Lower lobe of right lung (tissue), 2 donors: ENCODE measurements at regions not wholly inside any gene's neighbourhood (a gene's known extent, or its start where the extent isn't known, plus 50 kb on each side); places are given as distances from the start of the nearest gene placed in this dataset.

Experiments
- ATAC-seq, 2 donors: fragments of 200-7000 bp; cut with Tn5 transposase; one replicate each; pipeline ENCODE4 v1.9.1; 2020 to 2022; ENCODE audit warnings: mild to moderate bottlenecking in 2 of 2, moderate library complexity in 2 of 2
- DNase-seq: peaks from one replicate; pipeline ENCODE4 v3.0.0-alpha.2; 2020
- H3K27ac ChIP-seq: fragments of 200-600 bp; one replicate; pipeline ENCODE4 v1.8.0; 2022
- H3K27me3 ChIP-seq: fragments of 200-600 bp; one replicate; pipeline ENCODE4 v1.8.0; 2022; ENCODE audit warnings: low read depth
- H3K36me3 ChIP-seq: fragments of 200-600 bp; one replicate; pipeline ENCODE4 v1.8.0; 2022; ENCODE audit warnings: mild to moderate bottlenecking
- H3K4me1 ChIP-seq: fragments of 200-600 bp; one replicate; pipeline ENCODE4 v1.8.0; 2022
- H3K4me3 ChIP-seq: fragments of 200-600 bp; one replicate; pipeline ENCODE4 v1.8.0; 2022; ENCODE audit warnings: mild to moderate bottlenecking
- H3K9me3 ChIP-seq: fragments of 200-600 bp; one replicate; pipeline ENCODE4 v1.8.0; 2022
- CTCF ChIP-seq: fragments of 200-600 bp; IDR thresholded peaks from one replicate; pipeline ENCODE4 v1.8.0; 2022; ENCODE audit warnings: antibody characterized with exemption, mild to moderate bottlenecking
- intact Hi-C: fragments of 100-400 bp; cut with DNase I; formaldehyde crosslinking; loops from one replicate; pipeline ENCODE4 v1.11.0; 2022
- donor health status: DM: no; HTN: yes; CAD: no; lungs with severe emphysema.

GRCh38 chr4:167428156-167428555 lies 193.9 kb upstream of the SPOCK3 start:
- no peaks in the 10 kb centered on the region for H3K4me1 ChIP-seq
- ATAC-seq, result no peak
- DNase-seq, result no peak
- intact Hi-C loops, result no loop called here
- no peaks in the 10 kb centered on the region for H3K9me3 ChIP-seq
- no peaks in the 10 kb centered on the region for H3K27me3 ChIP-seq
- H3K36me3 ChIP-seq, result no peaks in the 10 kb centered on the region
- no peak overlapping the region for H3K4me3 ChIP-seq
- H3K27ac ChIP-seq, result no peak overlapping the region
- TF ChIP-seq CTCF, result no peak

- intact Hi-C loops, result no loop called here
- no peak for TF ChIP-seq CTCF
- no peak overlapping the region for H3K27ac ChIP-seq
- ATAC-seq (no peak), DNase-seq (no peak)
- H3K27me3 ChIP-seq, result no peaks in the 10 kb centered on the region
- H3K36me3 ChIP-seq, result no peaks in the 10 kb centered on the region
- H3K4me3 ChIP-seq, result no peak overlapping the region
- H3K9me3 ChIP-seq, result no peaks in the 10 kb centered on the region
- no peaks in the 10 kb centered on the region for H3K4me1 ChIP-seq
These were observed 197.1 kb upstream of the SPOCK3 start for GRCh38 chr4:167431371-167431770.

GRCh38 chr4:167435786-167436185 lies 201.5 kb upstream of the SPOCK3 start:
- no peaks in the 10 kb centered on the region for H3K9me3 ChIP-seq
- DNase-seq, result no peak
- intact Hi-C loops, result no loop called here
- H3K4me1 ChIP-seq, result no peaks in the 10 kb centered on the region
- no peak for ATAC-seq
- no peaks in the 10 kb centered on the region for H3K36me3 ChIP-seq
- no peak overlapping the region for H3K4me3 ChIP-seq
- H3K27ac ChIP-seq, result no peak overlapping the region
- TF ChIP-seq CTCF, result no peak
- no peaks in the 10 kb centered on the region for H3K27me3 ChIP-seq

- intact Hi-C loops, result no loop called here
- ATAC-seq (no peak), DNase-seq (no peak)
- Histone ChIP-seq H3K27ac (no peak overlapping the region), H3K4me1 (no peaks in the 10 kb centered on the region), H3K9me3 (no peaks in the 10 kb centered on the region), H3K4me3 (no peak overlapping the region), H3K27me3 (no peaks in the 10 kb centered on the region), H3K36me3 (no peaks in the 10 kb centered on the region)
- TF ChIP-seq CTCF, result no peak
These were observed 209.5 kb upstream of the SPOCK3 start for GRCh38 chr4:167443841-167444240.

- DNase-seq (no peak), ATAC-seq (no peak)
- no peak for TF ChIP-seq CTCF
- Histone ChIP-seq H3K27ac (no peak overlapping the region), H3K9me3 (no peaks in the 10 kb centered on the region), H3K27me3 (no peaks in the 10 kb centered on the region), H3K4me3 (no peak overlapping the region), H3K4me1 (no peaks in the 10 kb centered on the region), H3K36me3 (no peaks in the 10 kb centered on the region)
- intact Hi-C loops, result no loop called here
These were observed 218.7 kb upstream of the SPOCK3 start for GRCh38 chr4:167452922-167453430.

GRCh38 chr4:167456619-167457018 lies 222.3 kb upstream of the SPOCK3 start:
- Histone ChIP-seq H3K36me3 (no peaks in the 10 kb centered on the region), H3K4me1 (no peaks in the 10 kb centered on the region), H3K9me3 (no peaks in the 10 kb centered on the region), H3K27ac (no peak overlapping the region), H3K27me3 (no peaks in the 10 kb centered on the region), H3K4me3 (no peak overlapping the region)
- no peak for TF ChIP-seq CTCF
- intact Hi-C loops, result no loop called here
- DNase-seq (no peak), ATAC-seq (no peak)
